CD4-positive, CD25-positive, alpha-beta regulatory T cell (primary cell): ENCODE measurements at regions not wholly inside any gene's neighbourhood (a gene's known extent, or its start where the extent isn't known, plus 50 kb on each side); places are given as distances from the start of the nearest gene placed in this dataset.

Source experiments
- ATAC-seq, 2 donors: fragments of 150-1000 bp; cut with Tn5 transposase; one replicate each; pipeline ENCODE4 v1.10.0; 2021; ENCODE audit warnings: low read depth in 2 of 2, moderate number of reproducible peaks in 2 of 2, moderate library complexity in 1 of 2
- DNase-seq, 3 donors: peaks; one replicate each; pipeline versions ENCODE4 v3.0.0 to v3.0.0-alpha.2; 2012 to 2022; ENCODE audit warnings: mixed read lengths in 1 of 3
- H3K27ac ChIP-seq: one replicate; pipeline ENCODE4 v1.7.0; 2013; ENCODE audit warnings: mild to moderate bottlenecking, low read length; ENCODE audit not compliant: insufficient read depth, poor library complexity, severe bottlenecking
- H3K27me3 ChIP-seq: one replicate; pipeline ENCODE4 v1.7.0; 2013; ENCODE audit warnings: low read length; ENCODE audit not compliant: control insufficient read depth, insufficient read depth
- H3K36me3 ChIP-seq: one replicate; pipeline ENCODE4 v1.7.0; 2013; ENCODE audit warnings: mild to moderate bottlenecking, low read length, moderate library complexity; ENCODE audit not compliant: control insufficient read depth, insufficient read depth
- H3K4me1 ChIP-seq: 2 replicates; pipeline ENCODE4 v1.7.0; 2013; ENCODE audit warnings: mild to moderate bottlenecking, low read length; ENCODE audit not compliant: insufficient read depth, control insufficient read depth, poor library complexity, severe bottlenecking
- H3K4me3 ChIP-seq: one replicate; pipeline ENCODE4 v1.7.0; 2013; ENCODE audit warnings: low read depth, mild to moderate bottlenecking, low read length, moderate library complexity
- H3K9me3 ChIP-seq, 2 experiments: 1 replicate in 1 of 2; 2 replicates in 1 of 2; pipeline ENCODE4 v1.7.0; 2013; ENCODE audit warnings: low read length in 2 of 2, mild to moderate bottlenecking in 1 of 2, moderate library complexity in 1 of 2; ENCODE audit not compliant: control insufficient read depth in 2 of 2
- H3K27ac Mint-ChIP-seq, 3 donors: one replicate each; pipeline ENCODE4 v1.8.0; 2020 to 2022; ENCODE audit warnings: mild to moderate bottlenecking in 3 of 3, mixed read lengths in 3 of 3, moderate library complexity in 2 of 3
- H3K27me3 Mint-ChIP-seq: one replicate; pipeline ENCODE4 v1.8.0; 2022; ENCODE audit warnings: mild to moderate bottlenecking, mixed read lengths
- H3K36me3 Mint-ChIP-seq: one replicate; pipeline ENCODE4 v1.8.0; 2020; ENCODE audit warnings: mixed read lengths
- H3K4me1 Mint-ChIP-seq, 4 donors: one replicate each; pipeline ENCODE4 v1.8.0; 2020 to 2022; ENCODE audit warnings: mixed read lengths in 4 of 4, mild to moderate bottlenecking in 1 of 4
- H3K4me3 Mint-ChIP-seq, 4 donors: one replicate each; pipeline ENCODE4 v1.8.0; 2020 to 2022; ENCODE audit warnings: mild to moderate bottlenecking in 4 of 4, mixed read lengths in 4 of 4, moderate library complexity in 3 of 4
- H3K9me3 Mint-ChIP-seq, 7 donors: one replicate each; pipeline ENCODE4 v1.8.0; 2020 to 2022; ENCODE audit warnings: mixed read lengths in 7 of 7, mild to moderate bottlenecking in 3 of 7, moderate library complexity in 2 of 7

- DNase-seq (no peak), ATAC-seq (no peak)
- Mint-ChIP-seq H3K36me3 (no peaks in the 10 kb centered on the region), H3K4me3 (no peak overlapping the region), H3K4me1 (no peaks in the 10 kb centered on the region), H3K9me3 (peaks cover 0 to 2% (median 0%) of the 10 kb centered on the region in 7 donors), H3K27ac (no peak overlapping the region), H3K27me3 (no peaks in the 10 kb centered on the region)
- Histone ChIP-seq H3K4me3 (no peak overlapping the region), H3K27ac (no peak overlapping the region), H3K4me1 (no peaks in the 10 kb centered on the region), H3K9me3 (no peaks in the 10 kb centered on the region), H3K36me3 (no peaks in the 10 kb centered on the region), H3K27me3 (no peaks in the 10 kb centered on the region)
These were observed 209.8 kb upstream of the MYO3A start for GRCh38 chr10:25724241-25724640.

- H3K27ac Mint-ChIP-seq: no peak overlapping the region
- no peaks in the 10 kb centered on the region for H3K4me1 Mint-ChIP-seq
- H3K27me3 Mint-ChIP-seq: no peaks in the 10 kb centered on the region
- Histone ChIP-seq H3K27me3 (no peaks in the 10 kb centered on the region), H3K36me3 (no peaks in the 10 kb centered on the region), H3K9me3 (no peaks in the 10 kb centered on the region), H3K27ac (no peak overlapping the region), H3K4me3 (no peak overlapping the region), H3K4me1 (no peaks in the 10 kb centered on the region)
- no peaks in the 10 kb centered on the region for H3K36me3 Mint-ChIP-seq
- peaks cover 0 to 2% (median 0%) of the 10 kb centered on the region in 7 donors for H3K9me3 Mint-ChIP-seq
- ATAC-seq (no peak), DNase-seq (peak in 2 of 3 donors; percentile 13 to 42)
- no peak overlapping the region for H3K4me3 Mint-ChIP-seq
These were observed 207.9 kb upstream of the MYO3A start for GRCh38 chr10:25725917-25726716.

GRCh38 chr10:25738776-25739175 lies 195.3 kb upstream of the MYO3A start:
- Histone ChIP-seq H3K36me3 (no peaks in the 10 kb centered on the region), H3K27ac (no peak overlapping the region), H3K4me3 (no peak overlapping the region), H3K9me3 (no peaks in the 10 kb centered on the region), H3K27me3 (no peaks in the 10 kb centered on the region), H3K4me1 (no peaks in the 10 kb centered on the region)
- Mint-ChIP-seq H3K36me3 (no peaks in the 10 kb centered on the region), H3K27me3 (no peaks in the 10 kb centered on the region), H3K4me1 (no peaks in the 10 kb centered on the region), H3K9me3 (peaks cover 0 to 4% (median 1%) of the 10 kb centered on the region in 7 donors), H3K4me3 (no peak overlapping the region), H3K27ac (no peak overlapping the region)
- ATAC-seq: no peak
- DNase-seq: no peak

DNA sequence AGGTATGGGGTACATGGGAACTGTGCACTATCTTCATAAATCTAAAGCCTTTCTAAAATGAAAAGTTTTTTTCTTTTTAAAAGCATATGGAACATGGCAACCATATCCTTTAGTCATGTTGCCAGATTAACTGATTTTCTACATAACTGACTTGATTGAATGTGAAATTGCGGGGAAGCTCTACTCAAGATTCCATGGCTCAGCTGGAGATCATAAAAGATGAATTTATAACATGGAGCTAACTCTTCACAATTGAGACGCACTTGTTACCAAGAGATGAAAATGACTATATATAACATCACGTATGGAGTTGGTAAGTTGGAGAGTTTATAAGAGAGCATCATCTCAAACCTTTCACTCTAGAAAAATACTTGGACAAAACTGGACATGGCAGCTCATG lies 190.2 kb upstream of the MYO3A start:
- DNase-seq: no peak
- no peaks in the 10 kb centered on the region for H3K27me3 Mint-ChIP-seq
- H3K4me3 Mint-ChIP-seq: no peak overlapping the region
- no peak overlapping the region for H3K27ac Mint-ChIP-seq
- H3K9me3 ChIP-seq: no peaks in the 10 kb centered on the region
- H3K27me3 ChIP-seq: no peaks in the 10 kb centered on the region
- H3K4me1 ChIP-seq: no peaks in the 10 kb centered on the region
- no peak overlapping the region for H3K4me3 ChIP-seq
- ATAC-seq: no peak
- no peak overlapping the region for H3K27ac ChIP-seq
- H3K9me3 Mint-ChIP-seq: peaks cover 0 to 3% (median 0%) of the 10 kb centered on the region in 7 donors
- H3K36me3 Mint-ChIP-seq: no peaks in the 10 kb centered on the region
- no peaks in the 10 kb centered on the region for H3K36me3 ChIP-seq
- no peaks in the 10 kb centered on the region for H3K4me1 Mint-ChIP-seq

GRCh38 chr10:25744574-25744973 lies 189.5 kb upstream of the MYO3A start:
- Histone ChIP-seq H3K4me3 (no peak overlapping the region), H3K27ac (no peak overlapping the region), H3K27me3 (no peaks in the 10 kb centered on the region), H3K36me3 (no peaks in the 10 kb centered on the region), H3K4me1 (no peaks in the 10 kb centered on the region), H3K9me3 (no peaks in the 10 kb centered on the region)
- no peaks in the 10 kb centered on the region for H3K27me3 Mint-ChIP-seq
- DNase-seq: no peak
- no peaks in the 10 kb centered on the region for H3K4me1 Mint-ChIP-seq
- no peaks in the 10 kb centered on the region for H3K36me3 Mint-ChIP-seq
- no peak overlapping the region for H3K27ac Mint-ChIP-seq
- peaks cover 0 to 3% (median 0%) of the 10 kb centered on the region in 7 donors for H3K9me3 Mint-ChIP-seq
- ATAC-seq: no peak
- H3K4me3 Mint-ChIP-seq: no peak overlapping the region

GRCh38 chr10:25745976-25746375 lies 188.1 kb upstream of the MYO3A start:
- Histone ChIP-seq H3K27me3 (no peaks in the 10 kb centered on the region), H3K27ac (no peak overlapping the region), H3K36me3 (no peaks in the 10 kb centered on the region), H3K9me3 (no peaks in the 10 kb centered on the region), H3K4me3 (no peak overlapping the region), H3K4me1 (no peaks in the 10 kb centered on the region)
- Mint-ChIP-seq H3K27me3 (no peaks in the 10 kb centered on the region), H3K4me1 (no peaks in the 10 kb centered on the region), H3K27ac (no peak overlapping the region), H3K4me3 (no peak overlapping the region), H3K9me3 (peaks cover 0 to 6% (median 0%) of the 10 kb centered on the region in 7 donors), H3K36me3 (no peaks in the 10 kb centered on the region)
- ATAC-seq (no peak), DNase-seq (no peak)

GRCh38 chr10:25747084-25747483 lies 186.9 kb upstream of the MYO3A start:
- H3K4me1 ChIP-seq: no peaks in the 10 kb centered on the region
- Mint-ChIP-seq H3K27me3 (no peaks in the 10 kb centered on the region), H3K27ac (no peak overlapping the region), H3K36me3 (no peaks in the 10 kb centered on the region), H3K4me1 (no peaks in the 10 kb centered on the region), H3K4me3 (no peak overlapping the region), H3K9me3 (peaks cover 0 to 5% (median 0%) of the 10 kb centered on the region in 7 donors)
- H3K27ac ChIP-seq: no peak overlapping the region
- no peaks in the 10 kb centered on the region for H3K27me3 ChIP-seq
- no peaks in the 10 kb centered on the region for H3K36me3 ChIP-seq
- H3K4me3 ChIP-seq: no peak overlapping the region
- ATAC-seq (no peak), DNase-seq (no peak)
- H3K9me3 ChIP-seq: no peaks in the 10 kb centered on the region

DNA sequence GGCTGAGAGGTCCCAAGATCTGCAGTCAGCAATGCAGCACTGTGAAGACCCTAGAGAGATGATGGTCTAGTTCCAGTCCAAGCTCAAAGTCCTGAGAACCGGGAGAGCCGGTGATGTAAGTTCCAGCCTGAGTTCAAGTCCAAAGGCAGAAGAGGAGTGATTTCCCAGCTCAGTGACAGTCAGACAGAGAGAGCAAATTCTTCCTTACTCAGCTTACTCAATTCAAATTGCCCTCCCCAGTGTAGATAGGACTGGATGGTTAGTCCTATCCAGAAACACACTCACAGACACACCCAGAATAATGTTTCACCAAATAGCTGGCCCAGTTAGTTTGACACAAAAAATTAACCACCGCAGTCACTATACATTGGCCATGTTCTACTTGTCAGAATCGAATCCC lies 185.5 kb upstream of the MYO3A start:
- H3K27me3 Mint-ChIP-seq: no peaks in the 10 kb centered on the region
- Histone ChIP-seq H3K9me3 (no peaks in the 10 kb centered on the region), H3K4me1 (no peaks in the 10 kb centered on the region), H3K4me3 (no peak overlapping the region), H3K27me3 (no peaks in the 10 kb centered on the region), H3K36me3 (no peaks in the 10 kb centered on the region), H3K27ac (no peak overlapping the region)
- H3K4me1 Mint-ChIP-seq: no peaks in the 10 kb centered on the region
- peaks cover 0 to 3% (median 0%) of the 10 kb centered on the region in 7 donors for H3K9me3 Mint-ChIP-seq
- ATAC-seq: no peak
- no peaks in the 10 kb centered on the region for H3K36me3 Mint-ChIP-seq
- no peak overlapping the region for H3K4me3 Mint-ChIP-seq
- no peak for DNase-seq
- H3K27ac Mint-ChIP-seq: no peak overlapping the region
